ENCODE measurements at regions not wholly inside any gene's neighbourhood (a gene's known extent, or its start where the extent isn't known, plus 50 kb on each side); places are given as distances from the start of the nearest gene placed in this dataset.
"Not testable (repeated sequence)": the region's sequence is repeated elsewhere in the genome, so short reads cannot be mapped to it uniquely, and the experiment has no call there.

DNA sequence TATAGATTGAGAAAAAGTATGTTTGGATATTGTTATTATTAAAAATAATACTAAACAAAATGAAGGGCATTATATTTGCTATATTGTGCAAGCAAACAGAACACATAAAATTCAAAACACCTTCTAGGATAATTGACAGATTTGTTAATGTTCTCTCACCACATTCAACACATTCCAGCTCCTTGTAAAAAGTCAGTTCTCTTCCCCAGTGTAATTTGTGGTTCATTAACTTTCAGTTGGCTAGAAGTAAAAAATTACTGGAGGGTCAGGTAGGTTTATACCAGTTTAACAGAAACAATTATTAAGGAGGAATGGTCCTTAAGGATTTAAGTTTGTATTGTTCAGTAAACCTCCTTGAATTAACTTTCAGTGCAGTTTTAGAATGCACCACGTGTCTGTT, 1235.3 kb upstream of the ADGRL2 start:
- DNase-seq: no peak

DNA sequence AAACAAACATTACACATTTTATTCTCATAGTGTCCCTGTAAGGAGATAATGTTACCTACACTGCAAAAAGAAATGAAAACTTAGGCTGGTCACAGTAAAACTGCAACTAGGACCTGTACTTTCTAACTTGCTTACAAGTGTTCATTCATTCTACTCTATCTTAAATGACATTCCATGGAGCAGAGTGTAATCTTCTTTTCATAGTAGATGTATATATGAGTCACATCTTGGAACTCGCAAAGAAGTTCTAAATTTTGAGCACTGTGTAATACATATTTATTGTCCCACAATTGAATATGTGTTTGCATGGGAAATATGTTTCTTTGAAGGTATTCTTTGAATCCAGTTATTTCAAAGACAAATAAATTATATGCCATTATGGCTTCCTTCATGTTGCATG, 1258.5 kb upstream of the ADGRL2 start:
- no peak for DNase-seq

DNA sequence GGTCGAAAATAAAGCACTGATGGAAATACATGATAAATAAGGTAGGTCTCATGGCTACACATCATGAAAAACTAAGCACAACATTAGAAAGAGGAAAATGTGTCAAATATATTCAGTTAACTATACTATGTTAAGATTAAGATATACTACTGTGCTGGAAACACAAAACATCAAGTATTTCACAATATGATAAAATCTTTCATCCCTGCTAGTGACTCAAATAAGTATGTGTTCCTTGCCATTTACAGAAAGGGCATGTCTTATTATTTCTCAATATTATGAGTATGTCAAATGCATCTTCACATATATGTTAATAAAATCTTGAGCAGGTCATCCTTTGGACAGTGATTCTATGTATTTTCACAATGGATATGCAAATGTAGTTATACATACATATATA, 1260.1 kb upstream of the ADGRL2 start:
- no peak for DNase-seq

DNA sequence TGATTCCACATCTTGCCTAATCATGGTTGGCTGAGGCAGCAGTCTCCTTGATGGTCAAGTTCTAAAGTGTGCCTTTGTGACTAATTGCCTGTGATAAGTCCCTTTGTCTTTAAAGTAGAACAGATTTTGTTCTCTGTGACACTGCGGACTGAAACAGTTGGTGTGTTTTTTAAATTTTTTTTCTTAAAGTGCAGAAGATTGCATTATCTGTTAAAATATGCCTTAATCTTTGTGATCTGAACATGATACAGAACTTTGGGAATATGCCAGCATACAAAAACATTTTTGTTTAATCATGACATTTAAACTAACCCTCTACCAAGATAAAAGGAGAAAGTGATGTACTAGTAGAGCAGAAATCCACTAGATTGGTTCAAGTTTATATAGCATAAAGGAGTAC, 1260.6 kb upstream of the ADGRL2 start:
- DNase-seq: no peak

DNA sequence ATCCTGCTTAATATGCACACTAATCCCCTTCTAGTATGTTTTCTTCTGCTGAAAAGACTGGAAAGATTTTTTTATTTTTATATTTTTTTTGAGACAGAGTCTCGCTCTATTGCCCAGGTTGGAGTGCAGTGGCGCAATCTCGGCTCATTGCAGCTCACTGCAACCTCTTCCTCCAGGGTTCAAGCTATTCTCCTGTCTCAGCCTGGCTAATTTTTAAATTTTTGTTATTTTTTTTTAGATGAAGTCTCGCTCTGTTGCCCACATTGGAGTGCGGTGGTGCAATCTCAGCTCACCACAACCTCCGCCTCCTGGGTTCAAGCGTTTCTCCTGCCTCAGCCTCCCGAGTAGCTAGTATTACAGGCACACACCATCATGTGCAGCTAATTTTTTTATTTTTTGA, 1261.4 kb upstream of the ADGRL2 start:
- DNase-seq: not testable (repeated sequence)

DNA sequence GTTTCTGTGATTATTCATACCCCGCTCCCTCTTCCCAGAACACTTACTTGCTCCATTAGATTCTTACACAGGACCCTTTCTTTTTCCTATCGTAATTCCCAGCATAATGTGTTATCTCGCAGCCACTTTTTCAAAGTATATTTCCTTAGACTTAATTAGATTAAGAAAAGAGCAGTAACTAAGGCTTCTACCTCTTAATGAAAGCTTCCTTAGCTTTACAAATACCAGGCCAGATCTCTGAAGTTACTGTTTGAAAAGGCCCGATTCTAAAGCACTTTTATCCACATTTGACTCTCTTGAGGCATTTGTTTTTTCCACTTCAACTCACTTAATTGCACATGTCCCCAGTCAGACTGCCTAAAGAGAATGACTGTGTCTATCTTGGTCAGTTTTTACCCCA, 1264.3 kb upstream of the ADGRL2 start:
- no peak for DNase-seq

DNA sequence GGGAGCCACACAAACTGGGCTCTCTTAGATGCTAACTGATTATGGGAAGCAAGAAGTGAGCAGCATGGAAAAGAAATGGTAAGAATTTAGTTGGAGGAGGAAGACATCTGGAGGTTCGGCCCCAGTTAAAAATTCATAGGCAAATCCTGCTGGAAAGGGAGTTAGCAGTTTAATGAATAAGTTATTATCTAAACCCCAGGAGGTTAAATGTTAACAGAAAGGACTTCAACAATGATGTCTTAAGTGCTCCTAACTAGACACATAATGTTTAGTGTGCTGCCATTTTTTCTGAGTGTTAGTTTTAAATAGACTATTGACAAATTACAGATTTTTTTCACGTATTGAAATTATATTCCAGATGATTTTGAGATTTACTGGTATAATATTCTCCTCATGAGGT, 1265.3 kb upstream of the ADGRL2 start:
- no peak for DNase-seq

DNA sequence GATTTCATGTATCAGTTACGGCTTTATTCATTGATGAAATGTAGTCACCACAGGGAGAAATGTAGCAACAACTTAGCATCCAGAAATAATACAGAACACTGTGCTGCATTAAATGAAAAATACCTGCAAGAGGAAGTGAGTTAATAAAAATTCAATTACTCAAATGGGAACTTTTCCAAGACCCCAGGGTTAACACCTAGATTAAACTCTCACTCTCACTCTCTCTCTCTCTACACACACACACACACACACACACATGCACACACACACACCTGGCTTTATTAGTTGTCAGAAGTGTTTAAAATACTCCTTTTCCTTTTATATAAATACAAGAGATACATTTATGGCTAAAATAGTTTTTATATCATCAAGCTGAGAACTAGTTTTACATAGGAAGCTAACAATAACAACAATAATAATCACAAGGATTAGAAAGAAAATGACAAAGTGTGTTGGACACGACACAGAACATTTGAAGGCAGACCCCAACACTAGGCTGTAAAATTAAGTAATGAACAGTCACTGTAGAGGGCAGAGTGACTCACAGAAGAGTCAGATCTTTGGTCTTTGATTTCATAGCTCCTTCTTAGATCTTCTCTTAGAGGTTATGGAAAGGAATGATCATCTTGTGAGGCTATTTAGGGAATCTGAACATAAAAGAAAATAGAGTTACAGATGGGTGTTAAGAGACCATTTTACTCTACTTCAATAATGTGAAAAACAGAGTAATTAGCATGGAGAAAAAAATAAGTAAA, 1266.0 kb upstream of the ADGRL2 start:
- no peak for DNase-seq

DNA sequence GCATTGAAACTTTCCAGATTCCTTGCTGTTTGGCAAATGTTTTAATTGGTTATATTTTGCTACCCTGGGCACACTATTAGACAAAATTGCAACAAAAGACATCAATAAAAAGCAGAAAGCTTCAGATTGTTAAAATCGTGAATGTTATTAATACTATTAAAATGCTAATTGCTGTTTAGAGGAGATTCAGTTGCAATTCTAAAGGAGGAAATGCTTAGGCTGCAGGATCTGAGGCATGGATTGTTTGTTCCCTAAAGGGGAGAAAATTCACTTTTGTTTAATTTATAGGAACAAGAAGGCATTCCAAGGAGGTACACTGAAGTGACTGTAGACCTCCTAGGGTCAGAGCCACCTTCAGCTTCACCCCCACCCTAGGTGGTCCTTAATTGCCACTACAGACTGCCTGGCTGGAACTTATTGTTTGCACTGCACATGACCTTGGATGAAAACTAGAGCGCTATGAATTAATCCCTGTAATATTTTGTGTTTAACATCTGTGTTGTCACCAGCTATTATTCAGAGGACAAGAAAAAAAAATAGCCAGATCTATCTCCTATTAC, 1266.9 kb upstream of the ADGRL2 start:
- no peak for DNase-seq

DNA sequence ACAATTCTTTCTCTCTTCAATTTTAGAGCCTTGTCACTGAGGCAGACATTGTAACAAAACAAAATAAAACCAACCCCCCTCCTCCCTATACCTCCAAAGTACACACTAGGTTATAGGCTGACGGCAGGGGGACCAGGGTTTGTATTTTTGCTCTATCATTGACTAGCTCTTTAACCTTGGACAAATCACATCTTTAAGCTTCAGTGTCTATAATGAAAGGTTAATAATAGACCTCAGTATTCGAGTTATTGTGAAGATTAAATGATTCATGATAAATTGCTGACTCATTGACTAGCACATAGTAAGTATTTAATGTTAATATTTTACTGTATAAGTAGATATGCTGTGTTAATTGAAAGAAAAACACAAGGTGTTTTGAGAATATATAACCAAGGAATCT, 1267.6 kb upstream of the ADGRL2 start:
- peak; percentile 29 for DNase-seq

DNA sequence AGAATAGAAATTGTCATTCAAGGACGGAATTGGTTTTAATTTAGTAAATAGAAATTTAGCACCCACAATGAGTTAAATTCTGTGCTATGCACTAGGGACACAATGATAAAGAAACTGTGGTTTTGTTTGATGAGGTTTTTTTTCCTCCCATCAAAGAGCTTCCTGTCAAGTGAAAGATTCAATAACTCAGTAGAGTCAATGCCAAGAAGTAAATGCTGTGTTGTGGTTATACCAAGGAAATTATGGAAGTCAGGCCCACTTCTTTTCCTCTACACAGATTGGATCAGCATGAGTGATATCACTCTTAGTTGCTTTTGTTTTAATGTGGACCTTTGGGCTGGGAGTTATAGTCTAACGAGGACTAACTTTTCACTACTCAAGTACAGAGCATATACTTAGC, 1269.6 kb upstream of the ADGRL2 start:
- peak; percentile 34 for DNase-seq

DNA sequence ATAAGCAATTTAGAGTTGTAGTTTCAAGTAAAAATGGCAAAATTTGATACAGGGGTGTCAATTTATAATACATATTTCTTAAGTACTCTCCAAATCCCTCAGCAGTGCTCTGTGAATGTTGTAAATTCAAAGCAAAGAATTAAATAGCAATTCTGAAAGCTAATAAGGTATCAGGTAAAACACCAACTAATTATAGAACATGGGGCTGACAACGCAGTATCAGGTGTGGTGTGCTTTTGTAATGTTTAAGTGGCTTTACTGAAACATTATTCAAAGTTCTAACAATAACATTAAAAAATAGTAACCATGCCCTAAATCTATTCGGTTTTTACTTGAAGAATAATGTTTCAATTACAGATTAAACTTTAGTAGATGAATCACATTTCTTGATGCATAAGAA, 1271.2 kb upstream of the ADGRL2 start:
- no peak for DNase-seq

DNA sequence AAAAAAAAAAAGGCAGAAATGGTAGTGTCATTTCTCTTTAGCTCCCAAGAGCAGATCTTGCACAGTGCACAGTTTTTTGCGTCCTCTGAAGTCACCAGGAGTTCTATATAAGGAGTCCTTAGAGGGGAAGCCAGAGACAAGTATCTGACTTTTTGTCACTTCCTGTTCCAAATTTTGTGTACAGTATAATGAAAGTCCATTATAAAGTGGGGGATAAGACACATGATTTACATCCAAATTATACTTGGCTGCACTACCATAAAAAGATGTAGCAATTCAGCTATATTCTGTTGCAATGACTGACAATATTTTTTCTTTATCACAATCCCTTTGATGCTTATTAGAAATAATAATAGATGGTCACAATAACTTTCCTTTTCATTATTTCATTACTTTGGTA, 1276.9 kb upstream of the ADGRL2 start:
- DNase-seq: no peak

DNA sequence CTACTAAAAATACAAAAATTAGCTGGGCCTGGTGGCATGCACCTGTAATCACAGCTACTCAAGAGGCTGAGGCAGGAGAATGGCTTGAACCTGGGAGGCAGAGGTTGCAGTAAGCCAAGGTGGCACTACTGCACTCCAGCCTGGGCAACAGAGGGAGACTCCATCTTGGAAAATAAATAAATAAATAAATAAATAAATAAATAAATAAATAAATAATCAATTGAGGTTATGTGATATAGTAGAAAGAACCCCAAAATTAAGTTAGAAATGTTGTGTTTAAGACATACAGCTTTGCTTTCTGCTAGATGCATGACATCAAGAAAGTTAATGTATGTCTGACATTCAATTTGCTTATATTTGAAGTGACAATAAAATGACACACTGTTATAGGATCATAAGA, 1277.7 kb upstream of the ADGRL2 start:
- not testable (repeated sequence) for DNase-seq

DNA sequence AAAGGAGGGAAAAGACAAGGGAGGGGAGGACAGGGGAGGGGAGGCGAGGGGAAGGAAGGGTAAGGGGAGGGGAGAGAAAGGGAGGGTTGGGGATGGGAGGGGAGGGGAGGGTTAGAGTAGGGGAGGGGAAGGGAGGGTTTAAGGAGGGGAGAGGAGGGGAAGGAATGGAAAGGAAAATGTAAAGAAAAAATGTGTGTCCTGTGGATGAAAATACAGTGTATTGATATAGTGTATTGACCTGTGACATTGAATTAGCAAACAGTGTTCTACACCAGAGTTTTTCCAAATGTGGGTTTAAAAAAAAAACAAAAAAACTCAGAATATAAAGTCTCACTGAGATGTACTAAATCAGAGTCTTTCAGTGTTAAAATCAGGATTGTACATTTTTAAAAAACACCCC, 1279.8 kb upstream of the ADGRL2 start:
- no peak for DNase-seq

DNA sequence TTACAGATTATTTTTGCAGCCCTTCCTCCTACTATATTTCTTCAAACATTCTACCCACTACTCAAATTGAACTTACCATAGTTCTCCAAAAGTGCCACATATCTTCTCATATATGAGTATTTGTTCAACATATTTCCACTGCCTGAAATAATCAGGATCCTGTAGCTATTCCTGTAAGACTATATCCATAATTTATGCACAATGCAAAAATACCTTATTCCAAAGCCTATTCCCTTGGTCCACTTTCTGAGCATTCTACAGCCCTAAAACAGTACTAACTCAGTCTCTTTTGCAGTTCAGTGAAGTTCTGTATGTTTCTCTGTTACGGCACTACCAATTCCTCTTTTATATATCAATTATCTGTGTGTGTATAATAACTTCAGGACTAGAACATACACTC, 1283.7 kb upstream of the ADGRL2 start:
- DNase-seq: no peak

DNA sequence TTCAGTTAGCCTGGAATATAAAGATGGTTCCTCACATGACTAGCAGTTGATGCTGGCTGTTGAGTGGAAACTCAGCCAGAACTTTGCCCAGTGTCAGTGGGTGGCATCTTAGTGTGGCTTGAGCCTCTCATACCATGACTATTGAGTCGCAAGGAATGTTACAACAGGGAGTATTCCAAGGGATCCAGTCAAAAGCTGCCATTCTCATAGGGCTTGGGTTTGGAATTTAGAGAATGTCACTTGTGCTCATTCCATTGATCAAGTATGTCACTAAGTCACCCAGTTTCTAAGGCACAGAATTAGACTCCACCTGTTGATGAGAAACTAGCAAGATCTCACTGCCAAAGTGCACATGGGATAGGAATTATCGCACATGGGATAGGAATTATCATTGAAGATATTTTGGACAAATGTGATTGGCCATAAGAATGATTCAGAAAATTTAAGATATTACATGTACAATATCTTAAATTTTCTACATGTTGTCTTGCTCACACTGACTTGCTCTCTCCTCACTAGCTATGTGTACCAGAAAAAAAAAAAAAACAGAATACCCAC, 1290.7 kb upstream of the ADGRL2 start:
- no peak for DNase-seq

DNA sequence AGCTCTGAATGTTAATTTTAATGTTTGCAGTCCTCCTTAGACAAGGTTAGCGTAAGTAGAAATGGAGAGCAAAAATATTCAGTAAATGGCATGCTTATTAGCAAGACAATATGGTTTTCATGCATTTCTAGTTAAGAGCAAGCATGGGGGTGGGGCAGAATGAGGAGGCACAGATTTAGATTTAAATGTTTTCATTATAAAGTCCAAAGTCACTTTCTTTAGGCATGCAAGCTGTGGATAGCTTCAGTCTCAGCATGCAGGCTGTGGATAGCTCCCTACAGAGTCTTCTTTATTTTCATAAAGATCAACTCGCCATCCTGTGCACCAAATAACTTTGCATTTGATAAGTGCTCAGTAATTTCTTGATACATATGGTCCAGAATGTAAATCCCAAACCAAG, 1294.5 kb upstream of the ADGRL2 start:
- DNase-seq: no peak

DNA sequence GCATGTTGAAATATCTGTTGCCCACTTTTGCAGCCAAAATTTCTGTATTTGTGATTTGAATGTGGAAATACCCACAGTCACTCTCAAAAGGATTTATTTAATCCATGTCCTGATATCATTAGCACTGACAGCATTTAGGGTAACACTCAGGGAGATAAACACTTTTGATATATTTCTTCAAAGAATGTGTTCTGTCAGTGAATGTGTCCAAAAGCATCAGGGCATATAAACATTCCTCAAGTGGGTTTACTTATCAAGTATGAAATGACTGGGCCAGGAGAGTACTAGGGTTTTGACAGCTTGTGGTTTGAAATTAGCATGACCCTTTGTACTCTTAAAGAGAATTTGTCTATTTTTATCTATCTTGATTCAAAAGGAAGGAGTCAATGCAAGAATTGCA, 1302.1 kb upstream of the ADGRL2 start:
- no peak for DNase-seq

DNA sequence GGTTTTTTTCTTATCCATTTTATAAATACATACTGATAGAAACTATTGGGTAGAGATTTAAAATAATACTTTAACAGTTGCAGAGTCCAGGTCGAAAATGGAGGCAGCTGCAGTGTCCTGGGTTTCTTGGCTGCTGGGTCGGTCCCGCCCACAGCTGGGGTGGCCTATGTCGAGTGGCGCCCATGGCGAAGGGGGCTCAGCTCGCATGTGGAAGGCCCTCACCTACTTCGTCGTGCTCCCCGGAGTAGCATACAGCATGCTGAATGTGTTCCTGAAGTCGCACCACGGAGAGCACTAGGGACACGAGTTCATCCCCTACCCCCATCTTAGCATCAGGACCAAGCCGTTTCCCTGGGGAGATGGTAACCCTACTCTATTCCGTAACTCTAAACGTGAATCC, 1304.9 kb upstream of the ADGRL2 start:
- DNase-seq: no peak

DNA sequence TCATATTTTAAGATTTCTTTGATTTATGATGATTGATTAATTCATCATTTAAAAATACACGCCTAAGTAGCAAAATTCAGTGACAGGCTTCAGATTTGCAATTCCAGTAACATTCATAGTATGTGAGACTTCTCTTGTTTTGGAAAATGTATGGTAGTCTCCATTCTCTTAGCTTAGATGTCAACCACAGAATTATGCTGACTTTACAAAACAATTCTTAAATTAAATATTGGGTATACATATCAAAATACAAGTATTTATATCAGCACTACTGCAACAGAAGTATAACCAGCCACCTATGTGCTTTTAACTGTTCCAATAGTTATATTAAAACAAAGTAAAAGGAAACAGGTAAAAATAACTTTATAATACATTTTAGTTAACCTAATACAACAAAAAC, 1328.6 kb upstream of the ADGRL2 start:
- no peak for DNase-seq

DNA sequence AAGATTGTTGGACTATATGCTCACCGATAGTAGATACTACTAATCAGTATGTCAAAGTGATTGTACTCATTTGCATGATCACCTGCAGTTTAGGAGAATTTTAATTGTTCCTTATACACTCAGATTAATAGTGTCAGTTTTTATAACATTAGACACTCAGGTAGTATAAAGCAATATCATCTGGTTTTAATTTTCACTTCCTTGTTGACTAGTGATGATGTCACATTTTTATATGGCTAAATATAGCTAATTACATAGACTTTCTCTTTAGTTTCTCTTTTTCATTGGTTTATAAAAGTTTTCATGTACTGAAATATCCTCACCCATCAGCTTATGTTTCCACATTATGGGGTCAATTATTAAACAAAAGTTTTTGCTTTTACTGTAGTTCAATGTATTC, 1332.4 kb upstream of the ADGRL2 start:
- no peak for DNase-seq

DNA sequence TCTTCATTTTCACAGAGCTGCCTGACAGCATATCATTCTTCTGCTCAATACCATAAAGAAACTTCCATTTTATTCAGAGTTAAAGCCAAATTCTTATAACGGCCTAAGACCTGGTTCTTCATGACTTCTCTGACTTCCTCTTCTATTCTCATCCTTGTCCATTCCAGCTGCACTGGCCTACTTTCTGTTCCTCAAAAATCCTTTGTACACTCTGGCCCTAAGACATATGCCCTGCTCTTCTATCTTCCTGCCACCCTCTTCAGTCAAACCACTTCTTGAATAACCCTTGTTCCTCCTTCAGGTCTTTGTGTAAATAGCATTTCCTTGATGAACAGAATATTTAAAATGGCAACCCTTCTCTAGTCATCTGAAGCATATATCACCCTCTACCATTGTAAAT, 1338.7 kb upstream of the ADGRL2 start:
- no peak for DNase-seq

DNA sequence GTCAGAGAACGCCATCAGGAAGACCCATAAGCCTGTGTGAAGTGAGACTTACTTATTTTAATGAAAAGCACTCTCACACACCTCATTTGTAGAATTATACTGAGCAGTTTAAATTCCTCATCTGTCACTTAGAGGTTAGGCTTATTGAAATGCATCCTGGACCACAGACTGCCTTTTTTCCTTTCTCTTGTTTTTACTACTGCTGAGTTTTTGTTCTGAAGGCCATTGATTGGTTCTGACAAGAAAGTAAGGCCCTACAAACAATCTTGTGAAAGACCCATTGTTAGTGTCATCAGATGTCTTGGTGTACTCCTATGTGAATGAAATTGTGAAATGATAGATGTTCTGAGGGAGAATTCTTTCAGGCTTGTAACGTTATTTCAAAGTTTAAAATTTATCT, 1343.3 kb upstream of the ADGRL2 start:
- no peak for DNase-seq

DNA sequence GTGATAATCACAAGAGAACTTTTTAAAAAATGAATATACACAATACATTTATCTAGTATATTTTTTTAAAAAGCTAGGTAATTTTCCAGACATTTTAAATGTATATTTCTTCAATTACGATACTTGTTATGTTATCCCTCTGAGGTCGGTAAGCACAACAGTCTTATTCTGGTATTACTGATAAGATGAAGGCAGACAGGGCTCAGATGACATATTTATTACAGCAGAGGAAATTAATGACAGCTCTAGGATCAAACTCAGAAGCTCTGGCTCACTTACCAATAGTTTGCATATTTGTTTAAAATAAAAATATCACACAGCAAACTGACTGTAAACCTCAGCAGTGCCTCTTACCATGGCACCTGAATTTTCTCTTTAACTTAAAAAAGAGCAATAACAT, 1347.0 kb upstream of the ADGRL2 start:
- no peak for DNase-seq
